DND-41 (cell line): ENCODE measurements at regions not wholly inside any gene's neighbourhood (a gene's known extent, or its start where the extent isn't known, plus 50 kb on each side); places are given as distances from the start of the nearest gene placed in this dataset.

Experiments used
- ATAC-seq: fragments of 200-7000 bp; cut with Tn5 transposase; 3 replicates; pipeline ENCODE4 v1.9.1; 2021; ENCODE audit warnings: low read depth; ENCODE audit not compliant: insufficient read depth
- DNase-seq: peaks from one replicate; pipeline ENCODE4 v3.0.0-alpha.2; 2020
- H2AFZ ChIP-seq: 2 replicates; pipeline ENCODE4 v1.6.0; 2012; ENCODE audit warnings: low read depth, low read length
- H3K27ac ChIP-seq: 2 replicates; pipeline ENCODE4 v1.5.1; 2012; ENCODE audit warnings: low read length, inconsistent platforms
- H3K27me3 ChIP-seq: fragments of 200-600 bp; sonication (generic); 2 replicates; pipeline ENCODE4 v1.6.0; 2012; ENCODE audit warnings: low read length, mild to moderate bottlenecking, inconsistent platforms; ENCODE audit not compliant: insufficient read depth, poor library complexity
- H3K36me3 ChIP-seq: 2 replicates; pipeline ENCODE4 v1.5.1; 2012; ENCODE audit warnings: low read length, inconsistent platforms; ENCODE audit not compliant: insufficient read depth
- H3K4me1 ChIP-seq: 2 replicates; pipeline ENCODE4 v1.5.1; 2012; ENCODE audit warnings: mild to moderate bottlenecking, low read length; ENCODE audit not compliant: insufficient read depth
- H3K4me2 ChIP-seq: 2 replicates; pipeline ENCODE4 v1.6.0; 2012; ENCODE audit warnings: mild to moderate bottlenecking, moderate library complexity, low read length, inconsistent platforms; ENCODE audit not compliant: insufficient read depth
- H3K4me3 ChIP-seq, 2 experiments: fragments of 200-600 bp in 1 of 2; shearing (Covaris generic) in 1 of 2; 2 replicates each; pipeline ENCODE4 v1.5.1; 2012 to 2016; ENCODE audit warnings: inconsistent platforms in 2 of 2, low read length in 2 of 2, mild to moderate bottlenecking in 2 of 2, low read depth in 1 of 2, moderate library complexity in 1 of 2
- H3K79me2 ChIP-seq: 2 replicates; pipeline ENCODE4 v1.6.0; 2012; ENCODE audit warnings: low read length, inconsistent platforms; ENCODE audit not compliant: insufficient read depth
- H3K9ac ChIP-seq: 2 replicates; pipeline ENCODE4 v1.6.0; 2012; ENCODE audit warnings: low read depth, mild to moderate bottlenecking, inconsistent platforms, low read length, moderate library complexity
- H3K9me3 ChIP-seq: 2 replicates; pipeline ENCODE4 v1.5.1; 2012; ENCODE audit warnings: low read length, moderate library complexity, mild to moderate bottlenecking, inconsistent platforms; ENCODE audit not compliant: insufficient read depth, severe bottlenecking
- H4K20me1 ChIP-seq: 2 replicates; pipeline ENCODE4 v1.6.0; 2012; ENCODE audit warnings: low read length; ENCODE audit not compliant: insufficient read depth
- EZH2 ChIP-seq: IDR thresholded peaks from 3 replicates; pipeline ENCODE4 v1.6.1; 2012; ENCODE audit warnings: borderline replicate concordance, low read depth, mild to moderate bottlenecking, moderate library complexity, low read length, inconsistent platforms; ENCODE audit not compliant: severe bottlenecking
- TF ChIP-seq, protein P1 (sequence below): IDR thresholded peaks from 2 replicates; pipeline ENCODE4 v1.5.1; 2012; ENCODE audit warnings: borderline replicate concordance, low read length, moderate library complexity, mild to moderate bottlenecking; ENCODE audit not compliant: poor library complexity, severe bottlenecking; ENCODE audit errors: extremely low read depth

DNA sequence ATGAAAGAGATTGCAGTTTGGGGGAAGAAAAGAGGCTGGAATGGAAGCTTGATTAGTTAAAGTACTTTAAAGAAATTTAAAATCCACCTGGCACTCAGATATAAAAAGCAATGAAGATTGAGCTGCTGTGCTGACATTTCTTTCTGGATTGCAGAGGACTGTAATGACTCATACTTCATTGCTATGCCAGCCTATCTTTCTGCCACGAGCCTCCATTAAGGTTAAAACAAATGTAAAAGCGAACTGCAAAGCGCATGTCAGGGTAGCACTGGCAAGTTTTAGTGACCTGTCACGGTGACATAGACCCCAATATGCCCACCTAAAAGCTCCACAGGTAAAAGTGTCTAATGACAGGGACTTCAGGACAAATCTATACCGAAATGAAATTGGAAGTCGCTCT, 449.6 kb downstream of the C6orf118 start:
- no peaks in the 10 kb centered on the region for H3K79me2 ChIP-seq
- no peak overlapping the region for H3K4me2 ChIP-seq
- H2AFZ ChIP-seq: no peak overlapping the region
- H3K4me1 ChIP-seq: no peaks in the 10 kb centered on the region
- no peak overlapping the region for H3K27ac ChIP-seq
- no peaks in the 10 kb centered on the region for H3K9me3 ChIP-seq
- DNase-seq: no peak
- TF ChIP-seq EZH2: no peak
- TF ChIP-seq, protein P1, sequence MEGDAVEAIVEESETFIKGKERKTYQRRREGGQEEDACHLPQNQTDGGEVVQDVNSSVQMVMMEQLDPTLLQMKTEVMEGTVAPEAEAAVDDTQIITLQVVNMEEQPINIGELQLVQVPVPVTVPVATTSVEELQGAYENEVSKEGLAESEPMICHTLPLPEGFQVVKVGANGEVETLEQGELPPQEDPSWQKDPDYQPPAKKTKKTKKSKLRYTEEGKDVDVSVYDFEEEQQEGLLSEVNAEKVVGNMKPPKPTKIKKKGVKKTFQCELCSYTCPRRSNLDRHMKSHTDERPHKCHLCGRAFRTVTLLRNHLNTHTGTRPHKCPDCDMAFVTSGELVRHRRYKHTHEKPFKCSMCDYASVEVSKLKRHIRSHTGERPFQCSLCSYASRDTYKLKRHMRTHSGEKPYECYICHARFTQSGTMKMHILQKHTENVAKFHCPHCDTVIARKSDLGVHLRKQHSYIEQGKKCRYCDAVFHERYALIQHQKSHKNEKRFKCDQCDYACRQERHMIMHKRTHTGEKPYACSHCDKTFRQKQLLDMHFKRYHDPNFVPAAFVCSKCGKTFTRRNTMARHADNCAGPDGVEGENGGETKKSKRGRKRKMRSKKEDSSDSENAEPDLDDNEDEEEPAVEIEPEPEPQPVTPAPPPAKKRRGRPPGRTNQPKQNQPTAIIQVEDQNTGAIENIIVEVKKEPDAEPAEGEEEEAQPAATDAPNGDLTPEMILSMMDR: no peak
- H3K4me3 ChIP-seq: no peak overlapping the region
- no peaks in the 10 kb centered on the region for H3K36me3 ChIP-seq
- ATAC-seq: no peak
- H4K20me1 ChIP-seq: no peaks in the 10 kb centered on the region
- no peaks in the 10 kb centered on the region for H3K27me3 ChIP-seq
- H3K9ac ChIP-seq: no peak overlapping the region

DNA sequence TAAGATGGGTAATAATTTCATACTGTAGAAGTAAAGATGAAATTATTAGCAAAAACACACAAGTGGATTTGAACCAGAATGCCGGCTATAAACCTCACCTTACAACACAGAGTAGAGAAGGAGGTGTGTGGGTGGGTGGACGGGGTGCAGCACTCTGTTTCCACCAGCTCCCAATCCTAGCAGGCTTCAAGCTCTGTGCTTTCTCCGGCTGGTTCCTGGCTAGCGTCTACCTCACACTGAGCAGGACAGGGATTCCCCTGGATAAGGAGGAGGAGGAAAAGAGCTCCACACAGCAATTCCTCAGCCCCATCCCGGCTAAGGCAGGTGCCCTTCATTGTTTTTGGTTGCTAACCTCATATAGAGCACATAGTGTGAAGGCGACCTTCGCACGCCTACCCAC, 453.3 kb downstream of the C6orf118 start:
- Histone ChIP-seq H3K27me3 (no peaks in the 10 kb centered on the region), H3K79me2 (no peaks in the 10 kb centered on the region), H2AFZ (no peak overlapping the region), H3K9me3 (no peaks in the 10 kb centered on the region), H3K36me3 (no peaks in the 10 kb centered on the region), H4K20me1 (no peaks in the 10 kb centered on the region), H3K4me2 (no peak overlapping the region), H3K4me3 (no peak overlapping the region), H3K27ac (no peak overlapping the region), H3K9ac (no peak overlapping the region), H3K4me1 (no peaks in the 10 kb centered on the region)
- DNase-seq (no peak), ATAC-seq (no peak)
- TF ChIP-seq, protein P1: no peak
- no peak for TF ChIP-seq EZH2

DNA sequence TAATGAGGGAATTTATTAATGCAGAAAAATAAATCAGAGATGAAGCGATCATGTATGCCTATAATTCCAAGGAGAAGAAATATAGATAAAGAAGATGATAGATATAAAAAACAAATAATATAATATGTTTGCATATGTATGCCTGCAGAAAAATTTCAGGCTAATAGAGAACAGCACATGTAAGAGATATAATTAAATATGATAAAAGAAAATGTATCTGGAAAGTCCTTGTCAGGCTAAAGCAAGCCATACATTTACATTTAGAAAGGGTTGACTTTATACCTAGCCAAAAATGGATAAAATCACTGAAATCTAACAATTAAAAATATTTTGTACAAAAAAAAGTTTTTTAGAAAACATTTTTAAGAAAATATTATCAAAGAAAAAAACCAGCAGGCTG, 454.1 kb downstream of the C6orf118 start:
- H3K27ac ChIP-seq: no peak overlapping the region
- H3K4me1 ChIP-seq: no peaks in the 10 kb centered on the region
- H4K20me1 ChIP-seq: no peaks in the 10 kb centered on the region
- no peaks in the 10 kb centered on the region for H3K36me3 ChIP-seq
- no peak overlapping the region for H2AFZ ChIP-seq
- no peak overlapping the region for H3K9ac ChIP-seq
- H3K4me2 ChIP-seq: no peak overlapping the region
- no peaks in the 10 kb centered on the region for H3K27me3 ChIP-seq
- no peaks in the 10 kb centered on the region for H3K79me2 ChIP-seq
- no peaks in the 10 kb centered on the region for H3K9me3 ChIP-seq
- TF ChIP-seq, protein P1: no peak
- no peak for TF ChIP-seq EZH2
- ATAC-seq (no peak), DNase-seq (no peak)
- H3K4me3 ChIP-seq: no peak overlapping the region

DNA sequence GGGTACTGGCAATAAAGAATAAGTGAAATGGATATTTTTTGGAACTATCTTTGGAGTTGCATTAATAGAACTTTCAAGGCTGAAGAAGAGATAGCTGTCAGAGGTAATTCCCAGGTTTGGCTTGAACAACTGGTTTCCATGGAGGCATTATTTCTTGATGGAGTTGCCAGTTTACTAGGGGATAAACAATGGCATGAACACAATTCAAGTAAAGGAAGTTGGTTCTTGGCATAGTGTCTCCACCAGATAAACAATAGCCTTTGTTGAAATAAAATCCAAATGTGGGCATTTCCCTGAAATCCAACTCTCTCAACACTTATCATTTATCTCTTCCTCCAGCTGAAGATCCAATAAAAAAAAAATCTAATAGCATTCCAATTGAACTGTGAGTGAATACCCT, 454.9 kb downstream of the C6orf118 start:
- Histone ChIP-seq H3K27ac (no peak overlapping the region), H4K20me1 (no peaks in the 10 kb centered on the region), H2AFZ (no peak overlapping the region), H3K4me3 (no peak overlapping the region), H3K9me3 (no peaks in the 10 kb centered on the region), H3K4me1 (no peaks in the 10 kb centered on the region), H3K79me2 (no peaks in the 10 kb centered on the region), H3K4me2 (no peak overlapping the region), H3K9ac (no peak overlapping the region), H3K27me3 (no peaks in the 10 kb centered on the region), H3K36me3 (no peaks in the 10 kb centered on the region)
- TF ChIP-seq, protein P1: no peak
- no peak for TF ChIP-seq EZH2
- no peak for ATAC-seq
- no peak for DNase-seq
